ENCODE measurements at regions not wholly inside any gene's neighbourhood (a gene's known extent, or its start where the extent isn't known, plus 50 kb on each side); places are given as distances from the start of the nearest gene placed in this dataset.

GRCh38 chr6:78713564-78713963, 153.8 kb upstream of the IRAK1BP1 start:
- TF ChIP-seq CTCF (IDR thresholded peaks at IDR 0.05) = no peak
- no peak for TF ChIP-seq POLR2A (IDR thresholded peaks at IDR 0.05)
